SK-N-SH treated with all-trans-retinoic acid at 6 μM for 48 hours (cell line): ENCODE measurements at regions not wholly inside any gene's neighbourhood (a gene's known extent, or its start where the extent isn't known, plus 50 kb on each side); places are given as distances from the start of the nearest gene placed in this dataset.
"Not testable (repeated sequence)": the region's sequence is repeated elsewhere in the genome, so short reads cannot be mapped to it uniquely, and the experiment has no call there.

Experiments used
- ATAC-seq: fragments of 200-7000 bp; cut with Tn5 transposase; 3 replicates; pipeline ENCODE4 v1.9.1; 2020; ENCODE audit warnings: mild to moderate bottlenecking, moderate library complexity
- ARNTL ChIP-seq: fragments of 450-650 bp; formaldehyde crosslinking; IDR thresholded peaks from 2 replicates; pipeline ENCODE4 v1.5.0; 2020; ENCODE audit warnings: low read depth, mild to moderate bottlenecking, moderate library complexity, borderline replicate concordance
- BACH2 ChIP-seq: fragments of 250-450 bp; sonication (Bioruptor Pico); IDR thresholded peaks from 2 replicates; pipeline ENCODE4 v1.9.0; 2021; ENCODE audit warnings: mild to moderate bottlenecking, borderline replicate concordance
- CSRNP3 ChIP-seq: fragments of 250-450 bp; sonication (Bioruptor Pico); IDR thresholded peaks from 2 replicates; pipeline ENCODE4 v1.5.1; 2021; ENCODE audit warnings: mild to moderate bottlenecking, moderate library complexity
- ESRRG ChIP-seq: fragments of 250-450 bp; sonication (Bioruptor Pico); IDR thresholded peaks from 2 replicates; pipeline ENCODE4 v1.6.1; 2021; ENCODE audit warnings: mild to moderate bottlenecking
- PPARA ChIP-seq: fragments of 250-450 bp; sonication (Bioruptor Pico); IDR thresholded peaks from 2 replicates; pipeline ENCODE4 v1.5.0; 2020; ENCODE audit warnings: mild to moderate bottlenecking, borderline replicate concordance
- TCF4 ChIP-seq: fragments of 250-450 bp; sonication (Bioruptor Pico); IDR thresholded peaks from 2 replicates; pipeline ENCODE4 v1.8.0; 2021; ENCODE audit warnings: mild to moderate bottlenecking, moderate library complexity, borderline replicate concordance
- ZC3H10 ChIP-seq: fragments of 250-450 bp; sonication (Bioruptor Pico); IDR thresholded peaks from 2 replicates; pipeline ENCODE4 v1.5.1; 2021; ENCODE audit warnings: mild to moderate bottlenecking, moderate library complexity
- ZFP30 ChIP-seq: fragments of 450-650 bp; formaldehyde crosslinking; IDR thresholded peaks from 2 replicates; pipeline ENCODE4 v1.5.0; 2022; ENCODE audit warnings: mild to moderate bottlenecking, moderate library complexity
- ZNF565 ChIP-seq: fragments of 450-650 bp; formaldehyde crosslinking; conservative IDR thresholded peaks from 2 replicates; pipeline ENCODE4 v1.5.0; 2020; ENCODE audit warnings: low read depth, mild to moderate bottlenecking, moderate library complexity
- ZNF70 ChIP-seq: fragments of 450-650 bp; formaldehyde crosslinking; IDR thresholded peaks from 2 replicates; pipeline ENCODE4 v1.5.0; 2020; ENCODE audit warnings: mild to moderate bottlenecking, moderate library complexity
- ZNF8 ChIP-seq: fragments of 450-650 bp; formaldehyde crosslinking; IDR thresholded peaks from 2 replicates; pipeline ENCODE4 v1.5.0; 2020; ENCODE audit warnings: mild to moderate bottlenecking, moderate library complexity
- TF ChIP-seq, protein P1 (sequence below): fragments of 250-450 bp; sonication (Bioruptor Pico); IDR thresholded peaks from 2 replicates; pipeline ENCODE4 v1.8.0; 2020; ENCODE audit warnings: mild to moderate bottlenecking, moderate library complexity, borderline replicate concordance
- TF ChIP-seq, protein P2 (sequence below): fragments of 250-450 bp; sonication (Bioruptor Pico); IDR thresholded peaks from 2 replicates; pipeline ENCODE4 v1.5.0; 2020; ENCODE audit warnings: mild to moderate bottlenecking, moderate library complexity
- TF ChIP-seq, protein P3 (sequence below): fragments of 250-450 bp; sonication (Bioruptor Pico); IDR thresholded peaks from 2 replicates; pipeline ENCODE4 v1.8.0; 2021; ENCODE audit warnings: low read depth, mild to moderate bottlenecking, moderate library complexity, borderline replicate concordance

GRCh38 chr2:226464380-226464779 lies 335.2 kb downstream of the IRS1 start (continued):
- TF ChIP-seq CSRNP3 (CRISPR knock-in tag): no peak
- TF ChIP-seq ZNF8 (CRISPR knock-in tag): no peak
- no peak for TF ChIP-seq TCF4 (CRISPR knock-in tag)

DNA sequence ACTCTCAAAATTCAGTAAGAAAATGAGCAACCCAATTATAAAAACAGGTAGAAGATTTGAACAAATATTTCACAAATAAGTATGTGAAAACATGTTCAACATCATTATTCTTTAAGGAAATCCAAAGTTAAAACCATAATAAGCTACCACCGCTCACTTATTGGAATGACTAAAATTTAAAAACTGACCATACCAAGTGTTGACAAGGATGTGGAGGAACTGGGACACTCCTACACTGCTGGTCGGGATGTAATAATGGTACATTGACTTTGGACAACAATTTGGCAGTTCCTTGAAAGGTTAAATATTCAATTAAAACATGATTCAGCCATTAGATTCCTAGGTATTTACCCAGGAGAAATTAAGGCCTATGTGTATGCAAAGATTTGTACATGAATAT lies 336.5 kb downstream of the IRS1 start:
- no peak for ATAC-seq
- TF ChIP-seq ESRRG (CRISPR knock-in tag) (no peak), ZC3H10 (CRISPR knock-in tag) (no peak), ZNF70 (no peak), PPARA (no peak), CSRNP3 (CRISPR knock-in tag) (no peak)
- TF ChIP-seq, protein P1, sequence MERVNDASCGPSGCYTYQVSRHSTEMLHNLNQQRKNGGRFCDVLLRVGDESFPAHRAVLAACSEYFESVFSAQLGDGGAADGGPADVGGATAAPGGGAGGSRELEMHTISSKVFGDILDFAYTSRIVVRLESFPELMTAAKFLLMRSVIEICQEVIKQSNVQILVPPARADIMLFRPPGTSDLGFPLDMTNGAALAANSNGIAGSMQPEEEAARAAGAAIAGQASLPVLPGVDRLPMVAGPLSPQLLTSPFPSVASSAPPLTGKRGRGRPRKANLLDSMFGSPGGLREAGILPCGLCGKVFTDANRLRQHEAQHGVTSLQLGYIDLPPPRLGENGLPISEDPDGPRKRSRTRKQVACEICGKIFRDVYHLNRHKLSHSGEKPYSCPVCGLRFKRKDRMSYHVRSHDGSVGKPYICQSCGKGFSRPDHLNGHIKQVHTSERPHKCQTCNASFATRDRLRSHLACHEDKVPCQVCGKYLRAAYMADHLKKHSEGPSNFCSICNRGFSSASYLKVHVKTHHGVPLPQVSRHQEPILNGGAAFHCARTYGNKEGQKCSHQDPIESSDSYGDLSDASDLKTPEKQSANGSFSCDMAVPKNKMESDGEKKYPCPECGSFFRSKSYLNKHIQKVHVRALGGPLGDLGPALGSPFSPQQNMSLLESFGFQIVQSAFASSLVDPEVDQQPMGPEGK (CRISPR knock-in tag): no peak
- TF ChIP-seq, all 23 proteins: peak for 0

- TF ChIP-seq ZNF565 (CRISPR knock-in tag): no peak
- no peak for TF ChIP-seq CSRNP3 (CRISPR knock-in tag)
- TF ChIP-seq ZFP30 (CRISPR knock-in tag): no peak
- no peak for TF ChIP-seq ZNF8 (CRISPR knock-in tag)
- no peak for TF ChIP-seq ESRRG (CRISPR knock-in tag)
- TF ChIP-seq, protein P2, sequence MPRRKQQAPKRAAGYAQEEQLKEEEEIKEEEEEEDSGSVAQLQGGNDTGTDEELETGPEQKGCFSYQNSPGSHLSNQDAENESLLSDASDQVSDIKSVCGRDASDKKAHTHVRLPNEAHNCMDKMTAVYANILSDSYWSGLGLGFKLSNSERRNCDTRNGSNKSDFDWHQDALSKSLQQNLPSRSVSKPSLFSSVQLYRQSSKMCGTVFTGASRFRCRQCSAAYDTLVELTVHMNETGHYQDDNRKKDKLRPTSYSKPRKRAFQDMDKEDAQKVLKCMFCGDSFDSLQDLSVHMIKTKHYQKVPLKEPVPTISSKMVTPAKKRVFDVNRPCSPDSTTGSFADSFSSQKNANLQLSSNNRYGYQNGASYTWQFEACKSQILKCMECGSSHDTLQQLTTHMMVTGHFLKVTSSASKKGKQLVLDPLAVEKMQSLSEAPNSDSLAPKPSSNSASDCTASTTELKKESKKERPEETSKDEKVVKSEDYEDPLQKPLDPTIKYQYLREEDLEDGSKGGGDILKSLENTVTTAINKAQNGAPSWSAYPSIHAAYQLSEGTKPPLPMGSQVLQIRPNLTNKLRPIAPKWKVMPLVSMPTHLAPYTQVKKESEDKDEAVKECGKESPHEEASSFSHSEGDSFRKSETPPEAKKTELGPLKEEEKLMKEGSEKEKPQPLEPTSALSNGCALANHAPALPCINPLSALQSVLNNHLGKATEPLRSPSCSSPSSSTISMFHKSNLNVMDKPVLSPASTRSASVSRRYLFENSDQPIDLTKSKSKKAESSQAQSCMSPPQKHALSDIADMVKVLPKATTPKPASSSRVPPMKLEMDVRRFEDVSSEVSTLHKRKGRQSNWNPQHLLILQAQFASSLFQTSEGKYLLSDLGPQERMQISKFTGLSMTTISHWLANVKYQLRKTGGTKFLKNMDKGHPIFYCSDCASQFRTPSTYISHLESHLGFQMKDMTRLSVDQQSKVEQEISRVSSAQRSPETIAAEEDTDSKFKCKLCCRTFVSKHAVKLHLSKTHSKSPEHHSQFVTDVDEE: no peak
- TF ChIP-seq BACH2 (CRISPR knock-in tag): no peak
- TF ChIP-seq PPARA: no peak
- ATAC-seq: no peak
Measured at GRCh38 chr2:226461981-226462380, 337.6 kb downstream of the IRS1 start.

DNA sequence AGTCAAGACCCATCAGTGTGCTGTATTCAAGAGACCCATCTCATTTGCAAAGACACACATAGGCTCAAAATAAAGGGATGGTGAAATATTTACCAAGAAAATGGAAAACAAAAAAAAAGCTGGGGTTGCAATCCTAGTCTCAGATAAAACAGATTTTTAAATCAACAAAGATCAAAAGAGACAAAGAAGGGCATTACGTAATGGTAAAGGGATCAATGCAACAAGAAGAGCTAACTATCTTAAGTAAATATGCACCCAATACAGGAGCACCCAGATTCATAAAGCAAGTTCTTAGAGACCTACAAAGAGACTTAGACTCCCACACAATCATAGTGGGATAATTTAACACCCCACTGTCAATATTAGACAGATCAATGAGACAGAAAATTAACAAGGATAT lies 343.5 kb downstream of the IRS1 start:
- ATAC-seq: not testable (repeated sequence)

DNA sequence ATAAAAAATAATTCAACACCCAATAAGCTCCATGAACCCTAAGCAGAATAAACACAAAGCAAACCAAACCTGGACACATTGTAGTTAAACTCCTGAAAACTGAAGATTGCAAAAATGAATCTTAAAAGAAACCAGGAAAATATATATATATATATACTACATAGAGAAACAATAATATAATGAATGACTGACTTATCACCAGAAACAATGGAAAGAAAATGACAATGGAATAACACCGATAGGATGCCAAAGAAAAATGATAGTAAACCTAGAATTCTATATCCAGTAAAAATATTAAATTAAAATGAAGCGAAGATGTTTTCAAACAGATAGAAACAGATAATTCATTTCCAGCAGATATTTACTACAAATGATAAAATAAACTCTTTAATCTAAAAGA lies 346.9 kb downstream of the IRS1 start:
- ATAC-seq: no peak
- TF ChIP-seq, protein P3, sequence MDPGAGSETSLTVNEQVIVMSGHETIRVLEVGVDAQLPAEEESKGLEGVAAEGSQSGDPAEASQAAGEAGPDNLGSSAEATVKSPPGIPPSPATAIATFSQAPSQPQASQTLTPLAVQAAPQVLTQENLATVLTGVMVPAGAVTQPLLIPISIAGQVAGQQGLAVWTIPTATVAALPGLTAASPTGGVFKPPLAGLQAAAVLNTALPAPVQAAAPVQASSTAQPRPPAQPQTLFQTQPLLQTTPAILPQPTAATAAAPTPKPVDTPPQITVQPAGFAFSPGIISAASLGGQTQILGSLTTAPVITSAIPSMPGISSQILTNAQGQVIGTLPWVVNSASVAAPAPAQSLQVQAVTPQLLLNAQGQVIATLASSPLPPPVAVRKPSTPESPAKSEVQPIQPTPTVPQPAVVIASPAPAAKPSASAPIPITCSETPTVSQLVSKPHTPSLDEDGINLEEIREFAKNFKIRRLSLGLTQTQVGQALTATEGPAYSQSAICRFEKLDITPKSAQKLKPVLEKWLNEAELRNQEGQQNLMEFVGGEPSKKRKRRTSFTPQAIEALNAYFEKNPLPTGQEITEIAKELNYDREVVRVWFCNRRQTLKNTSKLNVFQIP (CRISPR knock-in tag): no peak
- TF ChIP-seq ARNTL (CRISPR knock-in tag): no peak
- TF ChIP-seq, protein P1 (CRISPR knock-in tag): no peak
- no peak for TF ChIP-seq ZNF565 (CRISPR knock-in tag)
- TF ChIP-seq, all 23 proteins: peak for 0
